Hippocampal formation (tissue), 2 donors: ENCODE measurements at regions not wholly inside any gene's neighbourhood (a gene's known extent, or its start where the extent isn't known, plus 50 kb on each side); places are given as distances from the start of the nearest gene placed in this dataset.
A peak's percentile ranks its signal among the peaks of the same experiment; 100 is the strongest.

Source experiments
- DNase-seq, 2 donors: peaks; one replicate each; lab custom pipeline; 2025; lab: John Stamatoyannopoulos, UW

DNA sequence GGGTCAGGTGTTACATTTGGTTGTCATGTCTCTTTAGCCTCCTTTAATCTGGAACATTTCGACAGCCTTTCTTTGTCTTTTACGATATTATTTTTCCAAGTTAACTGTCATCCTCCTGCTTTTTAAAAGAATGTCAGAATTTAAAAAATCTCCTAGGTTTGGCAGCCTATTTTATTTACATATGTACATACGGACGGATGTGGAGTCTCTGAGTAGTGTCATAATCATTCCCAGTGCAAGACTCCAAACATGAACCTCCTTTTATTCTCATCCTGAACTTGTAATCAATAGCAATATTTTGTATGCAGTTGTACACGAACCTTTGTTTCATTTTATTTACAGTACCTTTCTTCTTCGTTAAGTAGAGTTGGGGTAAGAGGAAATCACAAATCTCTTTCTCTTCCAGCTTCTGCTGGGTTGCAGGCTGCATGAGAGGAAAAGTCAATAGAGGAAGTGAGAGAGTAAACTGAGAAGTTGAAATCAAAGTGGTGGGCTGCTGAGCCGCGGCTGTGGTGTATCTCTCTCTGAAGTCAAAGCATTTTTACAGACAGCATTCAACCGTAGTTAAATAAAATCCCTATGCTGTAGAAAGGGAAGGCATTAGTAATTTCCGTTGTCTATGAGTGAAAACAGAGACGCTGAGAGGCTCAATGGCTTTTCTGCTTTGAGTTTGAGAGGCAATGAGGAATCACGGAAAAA is 53.9 kb upstream of the RPS6KA3 start:
- peak in 1 of 2 donors; percentile 24 for DNase-seq

DNA sequence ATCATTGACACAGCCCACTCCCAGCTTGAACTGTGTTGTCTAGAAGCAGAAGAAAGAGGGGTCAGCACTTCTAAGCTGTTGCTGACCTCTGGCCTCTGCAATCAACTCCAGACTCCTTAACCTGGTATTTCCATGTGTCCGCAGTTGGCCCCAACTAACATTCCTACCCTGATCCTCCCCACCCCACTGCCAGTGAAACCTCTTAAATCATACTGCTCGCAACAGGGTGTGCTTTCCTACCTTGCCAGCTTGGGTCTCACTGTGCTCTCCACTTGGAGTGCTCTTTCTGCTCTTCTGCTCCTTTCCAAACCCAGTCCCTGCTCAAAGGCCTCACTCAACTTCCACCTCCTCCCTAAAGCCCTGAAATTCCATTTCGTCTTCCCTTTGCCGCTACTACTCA is 52.3 kb upstream of the RPS6KA3 start:
- DNase-seq: no peak

DNA sequence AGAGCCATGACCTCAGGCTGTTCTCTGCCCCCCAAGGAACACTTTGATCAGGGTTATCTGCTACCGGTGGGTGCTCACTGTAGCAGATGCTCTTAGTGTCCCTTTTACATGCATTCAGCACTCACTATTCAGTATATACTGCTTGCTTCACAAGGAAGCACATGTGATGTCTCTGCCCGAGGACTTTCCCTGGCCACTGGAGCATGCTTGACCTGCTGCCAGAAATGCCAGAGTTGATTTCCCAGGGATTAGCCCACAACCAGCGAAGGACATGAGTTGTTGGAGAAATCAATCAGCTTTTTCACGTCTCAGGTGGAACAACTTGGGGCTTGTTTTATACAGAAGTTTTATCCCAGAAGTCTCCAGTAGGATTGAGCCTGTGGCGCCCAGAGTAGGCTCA is 51.2 kb upstream of the RPS6KA3 start:
- no peak for DNase-seq
